ENCODE measurements at regions not wholly inside any gene's neighbourhood (a gene's known extent, or its start where the extent isn't known, plus 50 kb on each side); places are given as distances from the start of the nearest gene placed in this dataset.

GRCh38 chr5:92332039-92332438 is 948.9 kb upstream of the ARRDC3 start:
- H3K27ac ChIP-seq: no peak overlapping the region
- TF ChIP-seq ZFX (IDR thresholded peaks at IDR 0.05) (no peak), CTCF (conservative IDR thresholded peaks at IDR 0.05) (no peak)

GRCh38 chr5:92330365-92330764 is 947.2 kb upstream of the ARRDC3 start:
- H3K27ac ChIP-seq: no peak overlapping the region
- no peak for TF ChIP-seq ZFX (IDR thresholded peaks at IDR 0.05)
- no peak for TF ChIP-seq CTCF (conservative IDR thresholded peaks at IDR 0.05)

GRCh38 chr5:92329759-92330158 is 946.6 kb upstream of the ARRDC3 start:
- no peak overlapping the region for H3K27ac ChIP-seq
- TF ChIP-seq ZFX (IDR thresholded peaks at IDR 0.05) (no peak), CTCF (conservative IDR thresholded peaks at IDR 0.05) (no peak)

- H3K27ac ChIP-seq: no peak overlapping the region
- TF ChIP-seq ZFX (IDR thresholded peaks at IDR 0.05) (no peak), CTCF (conservative IDR thresholded peaks at IDR 0.05) (no peak)
Observed at GRCh38 chr5:92328584-92329259, 945.6 kb upstream of the ARRDC3 start.

GRCh38 chr5:92320446-92320845 is 937.3 kb upstream of the ARRDC3 start:
- TF ChIP-seq CTCF (conservative IDR thresholded peaks at IDR 0.05) (no peak), ZFX (IDR thresholded peaks at IDR 0.05) (no peak)
- no peak overlapping the region for H3K27ac ChIP-seq

- H3K27ac ChIP-seq: no peak overlapping the region
- TF ChIP-seq ZFX (IDR thresholded peaks at IDR 0.05) (no peak), CTCF (conservative IDR thresholded peaks at IDR 0.05) (no peak)
Observed at GRCh38 chr5:92313385-92313784, 930.3 kb upstream of the ARRDC3 start.

- peak; percentile 80 for TF ChIP-seq CTCF (conservative IDR thresholded peaks at IDR 0.05)
- TF ChIP-seq ZFX (IDR thresholded peaks at IDR 0.05): no peak
- no peak overlapping the region for H3K27ac ChIP-seq
Observed at GRCh38 chr5:92309336-92309991, 926.3 kb upstream of the ARRDC3 start.
